GM18867 (cell line): ENCODE measurements at regions not wholly inside any gene's neighbourhood (a gene's known extent, or its start where the extent isn't known, plus 50 kb on each side); places are given as distances from the start of the nearest gene placed in this dataset.

ENCODE experiments used
- ATAC-seq: cut with Tn5 transposase; IDR thresholded peaks from one replicate; pipeline ENCODE4 v1.9.1; 2021; ENCODE audit warnings: mild to moderate bottlenecking, moderate library complexity; ENCODE audit not compliant: unreplicated experiment

DNA sequence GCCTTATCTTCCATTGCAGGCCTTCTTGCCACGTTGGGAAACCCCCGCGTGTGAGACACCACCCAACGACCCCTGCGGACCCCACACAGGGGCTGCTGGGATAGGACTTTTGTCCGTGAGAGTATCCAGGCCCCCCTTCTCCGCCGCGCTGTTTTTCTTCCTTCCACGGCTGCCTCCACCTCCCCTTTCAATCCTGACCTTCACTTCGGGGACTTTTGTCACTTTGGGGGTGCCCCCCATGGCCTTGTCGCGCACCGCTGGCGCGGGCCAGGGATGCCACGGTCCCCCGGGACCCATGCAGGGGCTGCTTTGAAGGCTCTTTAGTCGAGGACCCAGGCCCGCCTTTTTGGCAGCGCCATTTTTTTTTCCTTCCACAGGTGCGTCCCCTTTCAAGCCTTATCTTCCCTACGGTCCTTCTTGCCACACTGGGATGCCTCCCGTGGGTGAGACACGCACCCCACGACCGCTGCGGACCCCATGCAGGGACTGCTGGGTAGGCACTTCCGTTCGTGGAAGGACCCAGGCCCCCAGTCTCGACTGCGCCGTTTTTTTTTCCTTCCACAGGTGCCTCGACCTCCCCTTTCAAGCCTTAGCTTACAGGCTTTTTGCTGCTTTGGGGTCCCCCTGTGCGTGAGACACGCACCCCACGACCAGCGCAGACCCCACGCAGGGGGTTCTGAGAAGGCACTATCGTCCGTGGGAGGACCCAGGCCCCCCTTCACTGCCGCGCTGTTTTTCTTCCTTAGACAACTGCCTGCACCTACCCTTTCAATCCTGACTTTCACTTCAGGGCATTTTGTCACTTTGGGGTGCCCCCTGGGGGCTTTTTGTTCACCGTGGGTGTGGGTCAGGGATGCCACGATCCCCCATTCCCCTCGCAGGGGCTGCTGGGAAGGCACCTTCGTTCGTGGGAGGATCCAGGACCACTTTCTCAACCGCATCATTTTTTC lies 267.4 kb downstream of the ALG10 start:
- ATAC-seq, result no peak

- no peak for ATAC-seq
These were observed 268.2 kb downstream of the ALG10 start for GRCh38 chr12:34290381-34290995.

- ATAC-seq, result no peak
These were observed 268.7 kb downstream of the ALG10 start for GRCh38 chr12:34291001-34291400.

DNA sequence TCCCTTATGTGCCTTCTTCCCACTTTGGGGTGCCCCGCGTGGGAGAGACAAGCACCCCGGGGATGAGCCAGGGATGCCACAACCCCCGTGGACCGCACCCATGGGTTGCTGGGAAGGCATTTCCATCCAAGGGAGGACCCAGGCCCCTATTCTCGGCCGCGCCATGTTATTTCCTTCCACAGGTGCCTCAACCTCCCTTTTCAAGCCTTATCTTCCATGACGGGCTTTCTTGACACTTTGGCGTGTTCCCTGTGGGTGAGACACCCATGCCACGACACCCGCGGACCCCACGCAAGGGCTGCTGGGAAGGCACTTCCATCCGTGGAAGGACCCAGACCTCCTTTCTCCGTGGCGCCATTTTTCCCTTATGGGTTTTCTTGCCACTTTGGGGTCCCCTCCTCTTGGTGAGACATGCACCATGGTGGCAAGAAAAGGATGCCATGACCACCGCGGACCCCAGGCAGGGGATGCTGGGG lies 269.2 kb downstream of the ALG10 start:
- no peak for ATAC-seq

DNA sequence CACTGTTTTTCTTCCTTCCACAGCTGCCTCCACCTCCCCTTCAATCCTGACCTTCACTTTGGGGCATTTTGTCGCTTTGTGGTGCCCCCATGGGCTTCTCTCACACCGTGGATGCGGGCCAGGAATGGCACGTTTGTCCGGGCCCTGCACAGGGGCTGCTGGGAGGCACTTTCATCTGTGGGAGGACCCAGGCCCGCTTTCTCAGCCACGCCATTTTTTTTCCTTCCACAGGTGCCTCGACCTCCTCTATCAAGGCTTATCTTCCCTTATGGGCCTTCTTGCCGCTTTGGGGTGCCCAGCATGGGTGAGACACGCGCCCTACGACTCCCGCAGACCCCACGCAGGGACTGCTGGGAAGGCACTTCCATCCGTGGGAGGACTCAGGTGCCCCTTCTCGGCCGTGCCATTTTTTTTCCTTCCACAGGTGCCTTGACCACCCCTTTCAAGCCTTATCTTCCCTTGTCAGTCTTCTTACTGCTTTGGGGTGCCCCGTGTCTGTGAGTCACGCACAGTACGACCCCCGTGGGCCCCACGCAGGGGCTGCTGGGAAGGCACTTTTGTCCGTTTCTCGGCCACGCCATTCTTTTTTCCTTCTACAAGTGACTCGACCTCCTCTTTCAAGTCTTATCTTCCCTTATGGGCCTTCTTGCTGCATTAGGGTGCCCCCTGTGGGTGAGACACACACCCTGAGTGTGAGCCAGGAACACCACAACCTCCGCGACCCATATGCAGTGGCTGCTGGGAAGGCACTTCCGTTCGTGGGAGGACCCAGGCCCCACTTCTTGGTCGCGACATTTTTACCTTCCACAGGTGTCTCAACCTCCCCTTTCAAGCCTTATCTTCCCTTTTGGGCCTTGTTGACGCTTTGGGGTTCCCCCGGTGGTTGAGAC lies 270.7 kb downstream of the ALG10 start:
- no peak for ATAC-seq

GRCh38 chr12:34294137-34294536 lies 271.8 kb downstream of the ALG10 start:
- ATAC-seq, result no peak

DNA sequence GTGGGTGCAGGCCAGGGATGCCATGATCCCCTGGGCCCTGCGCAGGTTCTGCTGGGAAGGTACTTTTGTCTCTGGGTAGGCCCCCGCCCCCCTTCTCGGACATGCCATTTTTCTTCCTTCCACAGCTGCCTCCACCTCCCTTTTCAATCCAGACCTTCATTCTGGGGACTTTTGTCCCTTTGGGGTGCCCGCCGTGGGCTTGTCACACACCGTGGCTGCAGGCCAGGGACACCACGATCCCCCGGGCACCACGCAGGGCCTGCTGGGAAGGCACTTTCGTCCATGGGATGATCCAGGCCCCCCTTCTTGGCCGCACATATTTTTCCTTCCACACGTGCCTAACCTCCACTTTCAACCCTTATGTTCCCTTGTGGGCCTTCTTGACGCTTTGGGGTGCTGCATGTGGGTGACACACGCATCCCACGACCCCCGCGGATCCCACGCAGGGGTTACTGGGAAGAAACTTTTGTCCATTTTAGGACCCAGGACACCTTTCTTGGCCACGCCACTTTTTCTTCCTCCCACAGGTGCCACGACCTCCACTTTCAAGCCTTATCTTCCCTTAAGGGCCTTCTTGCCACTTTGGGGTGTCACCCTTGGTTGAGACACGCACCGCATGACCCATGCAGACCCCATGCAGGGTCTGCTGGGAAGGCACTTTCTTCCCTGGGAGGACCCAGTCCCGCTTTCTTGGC lies 272.5 kb downstream of the ALG10 start:
- ATAC-seq, result no peak

GRCh38 chr12:34295366-34296142 lies 273.3 kb downstream of the ALG10 start:
- no peak for ATAC-seq

DNA sequence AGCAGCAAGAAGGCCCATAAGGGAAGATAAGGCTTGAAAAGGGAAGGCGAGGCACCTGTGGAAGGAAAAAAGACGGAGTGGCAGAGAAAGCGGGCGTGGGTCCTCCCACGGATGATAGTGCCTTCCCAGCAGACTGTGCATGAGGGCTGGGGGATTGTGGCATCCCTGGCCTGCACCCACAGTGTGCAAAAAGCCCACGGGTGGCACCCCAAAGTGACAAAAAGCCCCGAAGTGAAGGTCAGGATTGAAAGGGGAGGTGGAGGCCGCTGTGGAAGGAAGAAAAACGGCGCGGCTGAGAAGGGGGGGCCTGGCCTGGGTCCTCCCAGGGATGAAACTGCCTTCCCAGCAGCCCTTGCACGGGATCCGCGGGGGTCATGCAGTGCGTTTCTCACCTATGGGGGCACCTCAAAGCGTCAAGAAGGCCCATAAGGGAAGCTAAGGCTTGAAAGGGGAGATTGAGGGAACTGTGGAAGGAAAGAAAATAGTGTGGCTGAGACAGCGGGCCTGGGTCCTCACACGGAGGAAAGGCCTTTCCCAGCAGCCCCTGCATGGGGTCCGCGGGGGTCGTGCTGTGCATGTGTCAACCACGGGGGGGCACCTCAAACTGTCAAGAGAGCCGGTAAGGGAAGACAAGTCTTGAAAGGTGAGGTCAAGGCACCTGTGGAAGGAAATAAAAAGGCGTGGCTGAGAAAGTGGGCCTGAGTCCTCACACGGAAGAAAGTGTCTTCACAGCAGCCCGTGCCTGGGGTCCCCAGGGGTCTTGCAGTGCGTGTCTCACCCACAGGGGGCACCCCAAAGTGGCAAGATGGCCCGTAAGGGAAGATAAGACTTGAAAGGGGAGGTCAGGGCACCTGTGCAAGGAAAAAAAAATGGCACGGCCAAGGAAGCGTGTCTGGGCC lies 274.1 kb downstream of the ALG10 start:
- no peak for ATAC-seq

- no peak for ATAC-seq
These were observed 275.0 kb downstream of the ALG10 start for GRCh38 chr12:34297126-34297789.

- no peak for ATAC-seq
These were observed 275.5 kb downstream of the ALG10 start for GRCh38 chr12:34297790-34298164.

- no peak for ATAC-seq
These were observed 276.1 kb downstream of the ALG10 start for GRCh38 chr12:34298176-34298970.

DNA sequence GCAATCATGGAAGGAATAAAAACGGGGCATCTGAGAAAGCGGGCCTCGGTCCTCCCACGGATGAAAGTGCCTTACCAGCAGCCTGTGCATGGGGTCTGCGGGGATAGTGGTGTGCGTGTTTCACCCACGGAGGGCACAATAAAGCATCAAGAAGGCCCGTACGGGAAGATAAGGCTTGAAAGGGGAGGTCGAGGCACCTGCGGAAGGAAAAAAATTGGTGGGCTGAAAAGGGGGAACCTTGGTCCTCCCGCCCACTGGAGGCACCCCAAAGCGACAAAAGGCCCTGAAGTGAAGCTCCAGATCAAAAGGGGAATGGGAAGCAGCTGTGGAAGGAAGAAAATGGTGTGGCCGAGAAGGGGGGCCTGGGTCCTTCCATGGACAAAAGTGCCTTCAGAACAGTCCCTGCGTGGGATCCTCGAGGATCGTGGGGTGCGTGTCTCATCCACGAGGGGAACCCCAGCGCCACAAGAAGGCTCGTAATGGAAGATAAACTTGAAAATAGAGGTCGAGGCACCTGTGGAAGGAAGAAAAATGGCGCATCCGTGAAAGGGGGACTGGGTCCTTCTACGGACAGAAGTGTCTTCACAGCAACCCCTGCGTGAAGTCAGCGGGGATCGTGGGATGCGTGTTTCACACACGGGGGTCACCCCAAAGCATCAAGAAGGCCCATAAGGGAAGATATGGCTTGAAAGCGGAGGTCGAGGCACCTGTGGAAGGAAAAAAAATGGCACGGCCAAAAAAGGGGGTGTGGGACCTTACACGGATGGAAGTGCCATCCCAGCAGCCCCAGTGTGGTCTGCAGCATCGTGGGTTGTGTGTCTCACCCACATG lies 276.9 kb downstream of the ALG10 start:
- ATAC-seq, result no peak

- no peak for ATAC-seq
These were observed 277.5 kb downstream of the ALG10 start for GRCh38 chr12:34299802-34300193.

- no peak for ATAC-seq
These were observed 278.3 kb downstream of the ALG10 start for GRCh38 chr12:34300376-34301250.
